ENCODE measurements at regions not wholly inside any gene's neighbourhood (a gene's known extent, or its start where the extent isn't known, plus 50 kb on each side); places are given as distances from the start of the nearest gene placed in this dataset.

DNA sequence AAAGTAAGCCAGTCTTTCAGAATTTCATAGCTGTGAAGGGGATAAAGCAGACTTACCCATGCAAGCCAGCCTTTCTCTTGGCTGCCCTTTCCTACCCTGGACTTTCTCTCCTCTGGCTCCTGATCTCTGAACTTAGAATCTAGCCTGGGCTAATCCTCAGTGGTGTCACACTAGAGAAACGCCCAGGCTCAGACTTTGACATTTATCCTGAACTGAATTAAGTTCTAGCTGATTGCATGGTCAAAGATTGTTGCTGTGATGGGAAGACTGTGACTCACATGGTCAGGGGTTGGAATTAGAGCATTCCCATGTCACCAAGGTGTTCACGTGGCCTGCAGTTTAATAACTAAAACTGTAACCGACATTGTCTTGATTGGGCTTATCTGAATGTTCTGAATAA, 469.5 kb upstream of the FAT1 start:
- TF ChIP-seq, protein P1, sequence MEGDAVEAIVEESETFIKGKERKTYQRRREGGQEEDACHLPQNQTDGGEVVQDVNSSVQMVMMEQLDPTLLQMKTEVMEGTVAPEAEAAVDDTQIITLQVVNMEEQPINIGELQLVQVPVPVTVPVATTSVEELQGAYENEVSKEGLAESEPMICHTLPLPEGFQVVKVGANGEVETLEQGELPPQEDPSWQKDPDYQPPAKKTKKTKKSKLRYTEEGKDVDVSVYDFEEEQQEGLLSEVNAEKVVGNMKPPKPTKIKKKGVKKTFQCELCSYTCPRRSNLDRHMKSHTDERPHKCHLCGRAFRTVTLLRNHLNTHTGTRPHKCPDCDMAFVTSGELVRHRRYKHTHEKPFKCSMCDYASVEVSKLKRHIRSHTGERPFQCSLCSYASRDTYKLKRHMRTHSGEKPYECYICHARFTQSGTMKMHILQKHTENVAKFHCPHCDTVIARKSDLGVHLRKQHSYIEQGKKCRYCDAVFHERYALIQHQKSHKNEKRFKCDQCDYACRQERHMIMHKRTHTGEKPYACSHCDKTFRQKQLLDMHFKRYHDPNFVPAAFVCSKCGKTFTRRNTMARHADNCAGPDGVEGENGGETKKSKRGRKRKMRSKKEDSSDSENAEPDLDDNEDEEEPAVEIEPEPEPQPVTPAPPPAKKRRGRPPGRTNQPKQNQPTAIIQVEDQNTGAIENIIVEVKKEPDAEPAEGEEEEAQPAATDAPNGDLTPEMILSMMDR (conservative IDR thresholded peaks at IDR 0.05 in 1 of 2, IDR thresholded peaks at IDR 0.05 in 1 of 2; ENCODE audit: extremely low read depth in 1 of 2, insufficient read depth in 1 of 2, low read depth in 1 of 2, low read length in 2 of 2) = no peak
- no peak for TF ChIP-seq EZH2 (IDR thresholded peaks at IDR 0.05; ENCODE audit: borderline replicate concordance, low read length)

Measured in mammary epithelial cell (primary cell).